ENCODE measurements at regions not wholly inside any gene's neighbourhood (a gene's known extent, or its start where the extent isn't known, plus 50 kb on each side); places are given as distances from the start of the nearest gene placed in this dataset.

GRCh38 chr3:174424656-174425055 is 434.5 kb upstream of the NAALADL2 start:
- TF ChIP-seq CTCF (conservative IDR thresholded peaks at IDR 0.05; ENCODE audit: low read depth, low read length) (no peak), EZH2 (IDR thresholded peaks at IDR 0.05; ENCODE audit: low read length, unreplicated experiment) (no peak), EZH2phosphoT487 (IDR thresholded peaks at IDR 0.05; ENCODE audit: borderline replicate concordance, low read length) (no peak)
